Tibial nerve (tissue), 4 donors: ENCODE measurements at regions not wholly inside any gene's neighbourhood (a gene's known extent, or its start where the extent isn't known, plus 50 kb on each side); places are given as distances from the start of the nearest gene placed in this dataset.

Source experiments
- DNase-seq, 2 donors: peaks; one replicate each; pipeline ENCODE4 v3.0.0-alpha.2; 2019; ENCODE audit warnings: low spot score in 2 of 2
- H3K27ac ChIP-seq, 4 donors: fragments of 200-600 bp; sonication (generic) in 3 of 4; one replicate each; pipeline ENCODE4 v1.5.1; 2017 to 2019; ENCODE audit warnings: mild to moderate bottlenecking in 1 of 4
- H3K27me3 ChIP-seq, 2 donors: fragments of 200-600 bp; sonication (generic) in 1 of 2; one replicate each; pipeline versions ENCODE4 v1.5.1 to v1.6.0; 2017 to 2019
- H3K36me3 ChIP-seq, 3 donors: fragments of 200-600 bp; sonication (generic); one replicate each; pipeline ENCODE4 v1.5.1; 2018 to 2019
- H3K4me1 ChIP-seq, 4 donors: fragments of 200-600 bp; sonication (generic) in 3 of 4; one replicate each; pipeline ENCODE4 v1.5.1; 2017 to 2019
- H3K4me3 ChIP-seq, 4 donors: fragments of 200-600 bp; sonication (generic) in 3 of 4; one replicate each; pipeline ENCODE4 v1.5.1; 2017 to 2019; ENCODE audit warnings: mild to moderate bottlenecking in 1 of 4, moderate library complexity in 1 of 4
- H3K9me3 ChIP-seq, 4 donors: fragments of 200-600 bp; sonication (generic) in 3 of 4; one replicate each; pipeline ENCODE4 v1.5.1; 2017 to 2019
- CTCF ChIP-seq, 5 experiments: fragments of 200-600 bp in 3 of 5; fragments of 450-650 bp in 2 of 5; sonication (generic) in 3 of 5; IDR thresholded peaks; one replicate each; pipeline ENCODE4 v1.5.1; 2016 to 2019; ENCODE audit warnings: antibody characterized with exemption in 5 of 5, mild to moderate bottlenecking in 3 of 5, moderate library complexity in 2 of 5
- EP300 ChIP-seq, 2 donors: sonication (generic); formaldehyde crosslinking; IDR thresholded peaks; one replicate each; pipeline ENCODE4 v1.6.1; 2017; ENCODE audit warnings: antibody characterized with exemption in 2 of 2, mild to moderate bottlenecking in 1 of 2
- POLR2A ChIP-seq, 2 donors: fragments of 450-650 bp; IDR thresholded peaks; one replicate each; pipeline ENCODE4 v1.6.1; 2017; ENCODE audit warnings: antibody characterized with exemption in 2 of 2, mild to moderate bottlenecking in 2 of 2, moderate library complexity in 2 of 2
- WGBS, 2 donors: methylation state at CpG; one replicate each; pipeline ENCODE4 v1.1.5; 2018; 5-methylcytosine and 5-hydroxymethylcytosine counted together

- no peaks in the 10 kb centered on the region for H3K27me3 ChIP-seq
- H3K27ac ChIP-seq, result no peak overlapping the region
- no peak for DNase-seq
- TF ChIP-seq POLR2A (IDR thresholded peaks at IDR 0.05) (no peak), CTCF (IDR thresholded peaks at IDR 0.05) (no peak), EP300 (IDR thresholded peaks at IDR 0.05) (no peak)
- H3K4me3 ChIP-seq, result no peak overlapping the region
- H3K9me3 ChIP-seq, result no peaks in the 10 kb centered on the region
- WGBS, 2 donors, result 85 to 92% methylated on average over 2 of the region's 2 CpGs
- no peaks in the 10 kb centered on the region for H3K4me1 ChIP-seq
- no peaks in the 10 kb centered on the region for H3K36me3 ChIP-seq
Measured at GRCh38 chr3:104631254-104631653, 735.5 kb upstream of the ALCAM start.

GRCh38 chr3:104632521-104632920 is 734.2 kb upstream of the ALCAM start:
- DNase-seq, result no peak
- Histone ChIP-seq H3K27me3 (no peaks in the 10 kb centered on the region), H3K4me3 (no peak overlapping the region), H3K27ac (no peak overlapping the region), H3K4me1 (no peaks in the 10 kb centered on the region), H3K36me3 (no peaks in the 10 kb centered on the region), H3K9me3 (no peaks in the 10 kb centered on the region)
- TF ChIP-seq POLR2A (IDR thresholded peaks at IDR 0.05) (no peak), CTCF (IDR thresholded peaks at IDR 0.05) (no peak), EP300 (IDR thresholded peaks at IDR 0.05) (no peak)
- WGBS, 2 donors, result 89 to 94% methylated on average over 3 of the region's 3 CpGs

GRCh38 chr3:104632947-104633346 is 733.8 kb upstream of the ALCAM start:
- no peak for DNase-seq
- Histone ChIP-seq H3K36me3 (no peaks in the 10 kb centered on the region), H3K27me3 (no peaks in the 10 kb centered on the region), H3K27ac (no peak overlapping the region), H3K9me3 (peaks cover 0 to 1% (median 0%) of the 10 kb centered on the region in 4 donors), H3K4me1 (no peaks in the 10 kb centered on the region), H3K4me3 (no peak overlapping the region)
- 72 to 77% methylated on average over 1 of the region's 1 CpG for WGBS, 2 donors
- no peak for TF ChIP-seq POLR2A (IDR thresholded peaks at IDR 0.05)
- no peak for TF ChIP-seq CTCF (IDR thresholded peaks at IDR 0.05)
- no peak for TF ChIP-seq EP300 (IDR thresholded peaks at IDR 0.05)

- TF ChIP-seq POLR2A (IDR thresholded peaks at IDR 0.05), result no peak
- TF ChIP-seq EP300 (IDR thresholded peaks at IDR 0.05), result no peak
- TF ChIP-seq CTCF (IDR thresholded peaks at IDR 0.05), result no peak
- Histone ChIP-seq H3K9me3 (peaks cover 0 to 14% (median 5%) of the 10 kb centered on the region in 4 donors), H3K4me3 (no peak overlapping the region), H3K36me3 (no peaks in the 10 kb centered on the region), H3K4me1 (no peaks in the 10 kb centered on the region), H3K27ac (no peak overlapping the region), H3K27me3 (no peaks in the 10 kb centered on the region)
- DNase-seq, result no peak
- 85 to 94% methylated on average over 4 of the region's 4 CpGs for WGBS, 2 donors
Measured at GRCh38 chr3:104635872-104636580, 730.7 kb upstream of the ALCAM start.

- DNase-seq, result no peak
- Histone ChIP-seq H3K4me3 (no peak overlapping the region), H3K4me1 (no peaks in the 10 kb centered on the region), H3K36me3 (no peaks in the 10 kb centered on the region), H3K27me3 (no peaks in the 10 kb centered on the region), H3K27ac (no peak overlapping the region), H3K9me3 (peaks cover 0 to 15% (median 7%) of the 10 kb centered on the region in 4 donors)
- TF ChIP-seq EP300 (IDR thresholded peaks at IDR 0.05) (no peak), CTCF (IDR thresholded peaks at IDR 0.05) (no peak), POLR2A (IDR thresholded peaks at IDR 0.05) (no peak)
Measured at GRCh38 chr3:104642827-104643226, 723.9 kb upstream of the ALCAM start.
